GM13976 (cell line): ENCODE measurements at regions not wholly inside any gene's neighbourhood (a gene's known extent, or its start where the extent isn't known, plus 50 kb on each side); places are given as distances from the start of the nearest gene placed in this dataset.

Experiments used
- DNase-seq: peaks from one replicate; pipeline ENCODE4 v3.0.0; 2012; ENCODE audit warnings: low spot score
- CTCF ChIP-seq: IDR thresholded peaks from 2 replicates; pipeline ENCODE4 v1.5.1; 2012; ENCODE audit warnings: borderline replicate concordance, mild to moderate bottlenecking; ENCODE audit not compliant: insufficient read depth; ENCODE audit errors: extremely low read depth, missing control alignments, control extremely low read depth
- in situ Hi-C: fragments of 300-500 bp; cut with MboI; formaldehyde crosslinking; loops from one replicate; pipeline ENCODE4 v1.12.0; 2022; ENCODE audit warnings: low sequenced_read_pairs, mixed read lengths, inconsistent platforms; ENCODE audit not compliant: unreplicated experiment

GRCh38 chrX:117752745-117753144 is 363.9 kb downstream of the KLHL13 start:
- DNase-seq = no peak
- no peak for TF ChIP-seq CTCF
- in situ Hi-C loops = no loop called here

- TF ChIP-seq CTCF = no peak
- no peak for DNase-seq
- in situ Hi-C loops = no loop called here
Measured at GRCh38 chrX:117751155-117751554, 365.5 kb downstream of the KLHL13 start.

GRCh38 chrX:117744958-117745357 is 371.7 kb downstream of the KLHL13 start:
- in situ Hi-C loops = no loop called here
- TF ChIP-seq CTCF = no peak
- DNase-seq = no peak

GRCh38 chrX:117743469-117744251 is 372.9 kb downstream of the KLHL13 start:
- DNase-seq = no peak
- in situ Hi-C loops = no loop called here

GRCh38 chrX:117713411-117713810 is 403.2 kb downstream of the KLHL13 start:
- TF ChIP-seq CTCF = no peak
- in situ Hi-C loops = no loop called here

More at GRCh38 chrX:117743469-117744251, 372.9 kb downstream of the KLHL13 start:
- TF ChIP-seq CTCF = peak; percentile 35

GRCh38 chrX:117711782-117712181 is 404.8 kb downstream of the KLHL13 start:
- no peak for DNase-seq
- in situ Hi-C loops = no loop called here
- TF ChIP-seq CTCF = no peak

More at GRCh38 chrX:117713411-117713810, 403.2 kb downstream of the KLHL13 start:
- no peak for DNase-seq
